Neural cell (in vitro differentiated cells): ENCODE measurements at regions not wholly inside any gene's neighbourhood (a gene's known extent, or its start where the extent isn't known, plus 50 kb on each side); places are given as distances from the start of the nearest gene placed in this dataset.

ENCODE experiments used
- CTCF ChIP-seq: fragments of 450-650 bp; IDR thresholded peaks from 2 replicates; pipeline ENCODE4 v1.5.1; 2014; ENCODE audit warnings: antibody characterized with exemption, mild to moderate bottlenecking, moderate library complexity; ENCODE audit not compliant: poor library complexity, severe bottlenecking
- EP300 ChIP-seq: fragments of 450-650 bp; conservative IDR thresholded peaks from 2 replicates; pipeline ENCODE4 v1.6.1; 2014; ENCODE audit warnings: antibody characterized with exemption, mild to moderate bottlenecking, moderate library complexity; ENCODE audit not compliant: poor library complexity, severe bottlenecking
- POLR2AphosphoS5 ChIP-seq: IDR thresholded peaks from 2 replicates; pipeline ENCODE4 v1.6.1; 2012
- RAD21 ChIP-seq: fragments of 450-650 bp; conservative IDR thresholded peaks from 2 replicates; pipeline ENCODE4 v1.6.1; 2014; ENCODE audit warnings: antibody characterized with exemption, mild to moderate bottlenecking, moderate library complexity
- TAF1 ChIP-seq: IDR thresholded peaks from 2 replicates; pipeline ENCODE4 v1.6.1; 2012; ENCODE audit warnings: low read depth
- TF ChIP-seq, protein P1 (sequence below): IDR thresholded peaks from 2 replicates; pipeline ENCODE4 v1.6.1; 2012; ENCODE audit warnings: borderline replicate concordance

- TF ChIP-seq CTCF (no peak), EP300 (no peak), POLR2AphosphoS5 (no peak), TAF1 (no peak), RAD21 (no peak)
- TF ChIP-seq, protein P1, sequence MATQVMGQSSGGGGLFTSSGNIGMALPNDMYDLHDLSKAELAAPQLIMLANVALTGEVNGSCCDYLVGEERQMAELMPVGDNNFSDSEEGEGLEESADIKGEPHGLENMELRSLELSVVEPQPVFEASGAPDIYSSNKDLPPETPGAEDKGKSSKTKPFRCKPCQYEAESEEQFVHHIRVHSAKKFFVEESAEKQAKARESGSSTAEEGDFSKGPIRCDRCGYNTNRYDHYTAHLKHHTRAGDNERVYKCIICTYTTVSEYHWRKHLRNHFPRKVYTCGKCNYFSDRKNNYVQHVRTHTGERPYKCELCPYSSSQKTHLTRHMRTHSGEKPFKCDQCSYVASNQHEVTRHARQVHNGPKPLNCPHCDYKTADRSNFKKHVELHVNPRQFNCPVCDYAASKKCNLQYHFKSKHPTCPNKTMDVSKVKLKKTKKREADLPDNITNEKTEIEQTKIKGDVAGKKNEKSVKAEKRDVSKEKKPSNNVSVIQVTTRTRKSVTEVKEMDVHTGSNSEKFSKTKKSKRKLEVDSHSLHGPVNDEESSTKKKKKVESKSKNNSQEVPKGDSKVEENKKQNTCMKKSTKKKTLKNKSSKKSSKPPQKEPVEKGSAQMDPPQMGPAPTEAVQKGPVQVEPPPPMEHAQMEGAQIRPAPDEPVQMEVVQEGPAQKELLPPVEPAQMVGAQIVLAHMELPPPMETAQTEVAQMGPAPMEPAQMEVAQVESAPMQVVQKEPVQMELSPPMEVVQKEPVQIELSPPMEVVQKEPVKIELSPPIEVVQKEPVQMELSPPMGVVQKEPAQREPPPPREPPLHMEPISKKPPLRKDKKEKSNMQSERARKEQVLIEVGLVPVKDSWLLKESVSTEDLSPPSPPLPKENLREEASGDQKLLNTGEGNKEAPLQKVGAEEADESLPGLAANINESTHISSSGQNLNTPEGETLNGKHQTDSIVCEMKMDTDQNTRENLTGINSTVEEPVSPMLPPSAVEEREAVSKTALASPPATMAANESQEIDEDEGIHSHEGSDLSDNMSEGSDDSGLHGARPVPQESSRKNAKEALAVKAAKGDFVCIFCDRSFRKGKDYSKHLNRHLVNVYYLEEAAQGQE, result no peak
These were observed 487.4 kb downstream of the TLE4 start for GRCh38 chr9:80059191-80059590.
